ENCODE measurements at regions not wholly inside any gene's neighbourhood (a gene's known extent, or its start where the extent isn't known, plus 50 kb on each side); places are given as distances from the start of the nearest gene placed in this dataset.
A peak's percentile ranks its signal among the peaks of the same experiment; 100 is the strongest.

DNA sequence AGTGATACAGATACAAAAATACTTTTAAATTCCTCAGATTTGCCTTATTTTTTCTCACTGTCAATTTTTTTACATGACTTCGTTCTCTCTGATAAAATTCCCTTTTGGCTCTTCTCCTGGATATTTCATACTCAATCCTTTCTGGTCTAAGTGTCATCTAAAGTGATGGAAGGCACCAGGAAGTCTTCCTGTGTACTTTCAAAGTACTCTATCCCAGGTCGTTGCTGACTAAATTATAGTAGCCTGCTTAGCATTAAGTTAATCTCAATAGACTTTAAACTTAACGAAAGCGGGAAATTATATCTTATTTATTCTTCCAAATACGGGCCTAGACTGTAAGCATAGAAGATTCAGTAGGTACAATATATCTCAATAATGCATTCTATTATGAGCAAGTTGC lies 67.8 kb downstream of the CASP12 start:
- DNase-seq (ENCODE audit: low spot score), result no peak

DNA sequence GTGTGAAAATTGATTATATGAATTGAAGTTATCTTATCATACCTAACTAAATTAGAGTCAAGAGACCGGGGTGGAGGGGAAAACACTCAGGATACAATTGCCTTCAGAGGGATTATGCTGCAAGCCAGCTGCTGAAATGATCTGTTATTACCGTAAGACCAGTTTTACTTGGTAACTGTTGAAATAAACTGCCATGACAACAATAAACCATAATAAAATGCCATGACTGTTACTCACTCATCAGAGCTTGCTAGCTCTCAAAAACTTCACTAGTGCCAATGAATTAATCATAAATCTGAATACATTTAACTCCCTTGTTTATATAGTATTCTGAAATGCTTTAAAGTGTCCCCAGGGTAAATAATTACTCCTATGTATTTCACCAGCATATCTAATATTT lies 68.2 kb downstream of the CASP12 start:
- DNase-seq (ENCODE audit: low spot score), result peak; percentile 24

DNA sequence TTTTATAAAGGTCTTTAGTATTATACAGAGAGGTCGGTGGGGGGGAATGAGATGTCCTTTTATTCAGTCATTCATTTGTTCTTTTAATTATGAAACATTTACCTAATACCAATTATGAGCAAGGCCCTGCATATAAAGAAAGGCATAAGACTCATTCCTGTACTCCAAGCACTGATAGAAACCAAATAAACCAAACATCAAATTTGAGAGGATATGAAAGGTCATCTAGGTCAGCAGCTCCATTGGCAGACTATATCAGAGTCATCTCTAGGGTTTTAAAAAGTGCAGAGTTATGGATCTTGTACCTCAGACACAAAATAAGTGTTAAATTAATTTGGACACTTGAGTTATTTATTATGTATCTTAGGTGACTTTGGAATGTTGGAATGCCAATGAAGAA lies 71.5 kb downstream of the CASP12 start:
- DNase-seq (ENCODE audit: low spot score), result no peak

GRCh38 chr11:104823657-104824056 lies 74.6 kb downstream of the CASP12 start:
- no peak for DNase-seq (ENCODE audit: low spot score)

- no peak for DNase-seq (ENCODE audit: low spot score)
Measured at GRCh38 chr11:104820431-104820830, 77.8 kb downstream of the CASP12 start.

GRCh38 chr11:104819603-104820002 lies 78.7 kb downstream of the CASP12 start:
- no peak for DNase-seq (ENCODE audit: low spot score)

DNA sequence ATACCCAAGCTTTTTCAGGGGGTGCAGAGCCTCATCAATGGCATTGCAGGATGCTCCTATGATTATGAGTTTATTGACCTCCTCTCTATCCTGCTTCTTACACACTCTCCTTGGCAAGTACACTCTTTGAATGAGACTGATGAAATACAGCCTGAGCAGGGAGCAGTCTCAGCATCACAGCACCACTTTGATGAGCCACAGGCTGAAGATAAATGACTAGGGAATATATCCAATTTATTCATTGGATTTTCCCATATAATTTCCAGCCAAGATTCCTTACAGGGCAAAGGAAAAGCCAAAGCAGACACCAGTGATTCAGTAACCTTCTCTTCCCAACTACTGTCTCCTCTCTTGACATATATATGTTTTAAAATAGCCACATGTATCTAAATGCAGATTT lies 79.2 kb downstream of the CASP12 start:
- DNase-seq (ENCODE audit: low spot score), result no peak

- no peak for DNase-seq (ENCODE audit: low spot score)
Measured at GRCh38 chr11:104817973-104818372, 80.3 kb downstream of the CASP12 start.

GRCh38 chr11:104813532-104813931 lies 84.7 kb downstream of the CASP12 start:
- DNase-seq (ENCODE audit: low spot score), result no peak

GRCh38 chr11:104812103-104812788 lies 86.0 kb downstream of the CASP12 start:
- DNase-seq (ENCODE audit: low spot score), result no peak

DNA sequence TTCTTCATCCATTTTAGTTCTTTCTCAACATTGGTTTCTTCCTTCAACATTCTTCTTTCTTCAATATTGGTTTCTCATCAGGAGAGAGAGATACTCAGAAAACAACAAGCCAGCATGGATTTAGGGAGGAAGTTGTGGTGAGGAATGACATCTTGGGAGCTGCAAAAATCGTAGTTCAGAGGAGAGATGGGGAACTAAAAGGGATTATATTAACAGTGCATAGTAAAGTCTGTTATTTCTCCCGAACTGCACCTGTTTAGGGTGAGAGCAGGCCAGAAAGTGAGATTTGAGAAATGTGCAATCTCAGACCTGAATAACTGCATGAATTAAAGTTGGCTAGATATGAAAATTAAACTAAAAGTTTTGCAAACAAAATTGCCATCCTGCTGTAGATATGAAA lies 94.5 kb downstream of the CASP12 start:
- no peak for DNase-seq (ENCODE audit: low spot score)

DNA sequence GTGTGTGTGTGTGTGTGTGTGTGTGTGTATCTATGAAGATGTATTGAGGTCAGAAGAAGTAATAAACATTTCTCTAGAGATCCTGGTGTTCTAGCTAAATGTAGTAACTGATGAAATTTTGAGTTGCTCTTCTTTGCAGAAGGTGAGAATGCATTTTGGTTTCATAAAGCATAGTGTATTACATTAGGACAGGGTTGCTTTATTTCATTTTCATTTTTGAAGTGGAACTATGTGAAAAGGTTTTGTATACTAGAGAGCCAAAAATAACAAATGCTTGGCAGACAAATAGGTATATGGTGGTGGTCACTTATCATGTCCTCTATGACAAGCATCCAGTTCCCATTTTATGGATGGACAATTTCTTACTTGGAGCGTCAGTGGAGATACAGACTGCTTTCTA lies 99.0 kb downstream of the CASP12 start:
- DNase-seq (ENCODE audit: low spot score), result no peak

GRCh38 chr11:104798789-104799188 lies 99.5 kb downstream of the CASP12 start:
- no peak for DNase-seq (ENCODE audit: low spot score)

- DNase-seq (ENCODE audit: low spot score), result no peak
Measured at GRCh38 chr11:104796301-104796700, 102.0 kb downstream of the CASP12 start.

DNA sequence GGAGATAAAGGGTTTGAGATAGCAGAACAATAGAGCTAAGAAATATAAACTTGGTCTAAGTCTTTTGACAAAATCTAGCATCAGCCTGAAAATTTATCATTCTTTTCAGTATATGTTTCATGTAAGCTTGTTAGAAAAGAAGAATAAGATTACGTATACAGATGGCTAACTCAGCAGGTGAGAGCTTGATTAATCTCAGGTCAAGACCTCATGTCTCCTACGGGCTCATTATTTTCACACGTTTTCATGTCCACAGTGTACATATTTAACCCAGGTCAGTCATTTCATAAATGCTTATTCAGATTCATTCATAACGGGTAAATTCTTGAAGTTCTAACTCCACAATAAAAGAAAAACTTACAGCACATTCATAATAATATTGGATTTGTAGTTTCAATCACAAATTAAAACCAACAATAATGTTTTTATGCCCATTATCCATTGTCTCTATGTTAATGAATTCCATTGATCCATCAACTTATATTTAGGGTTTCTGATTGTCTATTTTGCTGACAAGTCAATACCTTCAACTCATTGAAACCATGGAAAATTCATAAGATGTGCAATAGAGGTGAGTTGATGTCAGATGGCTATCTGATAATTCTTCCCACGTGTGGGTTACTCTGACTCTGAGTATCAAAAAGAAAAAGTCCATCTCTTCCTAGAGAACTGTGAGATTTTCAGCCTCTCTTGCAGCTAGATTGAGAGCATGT lies 102.6 kb downstream of the CASP12 start:
- DNase-seq (ENCODE audit: low spot score), result no peak

DNA sequence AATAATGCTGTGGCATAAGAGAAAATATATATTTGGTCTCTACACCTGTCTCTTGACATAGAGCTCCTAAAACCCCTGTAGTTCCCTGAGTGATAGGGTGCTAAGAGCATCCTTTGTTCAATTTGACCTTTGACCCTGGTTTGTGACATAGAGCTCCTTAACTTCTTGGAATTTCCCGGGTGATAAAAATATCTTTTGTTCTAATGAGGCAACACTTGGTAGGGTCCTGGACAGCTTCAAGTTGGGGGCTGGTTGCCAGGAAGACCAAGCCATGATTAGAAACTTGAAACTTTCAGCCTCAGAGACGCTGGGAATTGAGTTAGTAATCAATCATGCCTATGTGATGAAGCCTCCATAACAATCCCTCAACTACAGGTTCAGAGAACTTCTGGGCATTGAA lies 105.4 kb downstream of the CASP12 start:
- no peak for DNase-seq (ENCODE audit: low spot score)

- DNase-seq (ENCODE audit: low spot score), result no peak
Measured at GRCh38 chr11:104791896-104792295, 106.4 kb downstream of the CASP12 start.

- DNase-seq (ENCODE audit: low spot score), result no peak
Measured at GRCh38 chr11:104784684-104785460, 113.4 kb downstream of the CASP12 start.

GRCh38 chr11:104783241-104783640 lies 115.0 kb downstream of the CASP12 start:
- DNase-seq (ENCODE audit: low spot score), result no peak

- DNase-seq (ENCODE audit: low spot score), result no peak
Measured at GRCh38 chr11:104782377-104782754, 115.9 kb downstream of the CASP12 start.

GRCh38 chr11:104781719-104782376 lies 116.4 kb downstream of the CASP12 start:
- DNase-seq (ENCODE audit: low spot score), result no peak

- DNase-seq (ENCODE audit: low spot score), result no peak
Measured at GRCh38 chr11:104781037-104781436, 117.2 kb downstream of the CASP12 start.

Measured in AG08395 (cell line).